Effector memory CD4-positive, alpha-beta T cell (primary cell): ENCODE measurements at regions not wholly inside any gene's neighbourhood (a gene's known extent, or its start where the extent isn't known, plus 50 kb on each side); places are given as distances from the start of the nearest gene placed in this dataset.

Experiments used
- DNase-seq, 3 donors: peaks; one replicate each; pipeline ENCODE4 v3.0.0-alpha.2; 2020
- H3K27ac ChIP-seq: 2 replicates; pipeline ENCODE4 v1.7.0; 2013; ENCODE audit warnings: mild to moderate bottlenecking, low read length, moderate library complexity; ENCODE audit not compliant: insufficient read depth, poor library complexity, severe bottlenecking
- H3K27me3 ChIP-seq: replicated peaks from 2 replicates; pipeline ENCODE4 v1.7.0; 2013; ENCODE audit warnings: mild to moderate bottlenecking, low read length; ENCODE audit not compliant: insufficient read depth, control insufficient read depth, poor library complexity, severe bottlenecking
- H3K36me3 ChIP-seq: 2 replicates; pipeline ENCODE4 v1.7.0; 2013; ENCODE audit warnings: mild to moderate bottlenecking, low read length, moderate library complexity; ENCODE audit not compliant: control insufficient read depth, insufficient read depth
- H3K4me1 ChIP-seq: 2 replicates; pipeline ENCODE4 v1.7.0; 2013; ENCODE audit warnings: low read length, mild to moderate bottlenecking; ENCODE audit not compliant: control insufficient read depth, insufficient read depth, poor library complexity, severe bottlenecking
- H3K4me3 ChIP-seq: 2 replicates; pipeline ENCODE4 v1.7.0; 2013; ENCODE audit warnings: low read length, low read depth, mild to moderate bottlenecking; ENCODE audit not compliant: insufficient read depth, poor library complexity, severe bottlenecking
- H3K9me3 ChIP-seq: 2 replicates; pipeline ENCODE4 v1.7.0; 2013; ENCODE audit warnings: mild to moderate bottlenecking, low read length, moderate library complexity; ENCODE audit not compliant: control insufficient read depth

- Histone ChIP-seq H3K27me3 (no peaks in the 10 kb centered on the region), H3K36me3 (no peaks in the 10 kb centered on the region), H3K27ac (no peak overlapping the region), H3K4me1 (no peaks in the 10 kb centered on the region), H3K4me3 (no peak overlapping the region), H3K9me3 (no peaks in the 10 kb centered on the region)
- DNase-seq = no peak
Observed at GRCh38 chr21:17738176-17738953, 80.8 kb downstream of the C21orf91 start.

GRCh38 chr21:17736072-17736471, 83.1 kb downstream of the C21orf91 start:
- Histone ChIP-seq H3K9me3 (no peaks in the 10 kb centered on the region), H3K27me3 (no peaks in the 10 kb centered on the region), H3K27ac (no peak overlapping the region), H3K4me3 (no peak overlapping the region), H3K36me3 (no peaks in the 10 kb centered on the region), H3K4me1 (no peaks in the 10 kb centered on the region)
- no peak for DNase-seq

- Histone ChIP-seq H3K27ac (no peak overlapping the region), H3K27me3 (no peaks in the 10 kb centered on the region), H3K36me3 (no peaks in the 10 kb centered on the region), H3K4me3 (no peak overlapping the region), H3K4me1 (no peaks in the 10 kb centered on the region), H3K9me3 (no peaks in the 10 kb centered on the region)
- no peak for DNase-seq
Observed at GRCh38 chr21:17733209-17733608, 85.9 kb downstream of the C21orf91 start.

GRCh38 chr21:17732306-17732705, 86.8 kb downstream of the C21orf91 start:
- Histone ChIP-seq H3K4me3 (no peak overlapping the region), H3K36me3 (no peaks in the 10 kb centered on the region), H3K27ac (no peak overlapping the region), H3K27me3 (no peaks in the 10 kb centered on the region), H3K4me1 (no peaks in the 10 kb centered on the region), H3K9me3 (no peaks in the 10 kb centered on the region)
- DNase-seq = no peak

GRCh38 chr21:17731554-17731953, 87.6 kb downstream of the C21orf91 start:
- Histone ChIP-seq H3K9me3 (no peaks in the 10 kb centered on the region), H3K36me3 (no peaks in the 10 kb centered on the region), H3K27me3 (no peaks in the 10 kb centered on the region), H3K4me3 (no peak overlapping the region), H3K4me1 (no peaks in the 10 kb centered on the region), H3K27ac (no peak overlapping the region)
- no peak for DNase-seq

- Histone ChIP-seq H3K27me3 (no peaks in the 10 kb centered on the region), H3K27ac (no peak overlapping the region)
Observed at GRCh38 chr21:17730782-17731181, 88.4 kb downstream of the C21orf91 start.

GRCh38 chr21:17729455-17729854, 89.7 kb downstream of the C21orf91 start:
- Histone ChIP-seq H3K4me1 (no peaks in the 10 kb centered on the region), H3K4me3 (no peak overlapping the region), H3K9me3 (no peaks in the 10 kb centered on the region), H3K36me3 (no peaks in the 10 kb centered on the region), H3K27ac (no peak overlapping the region), H3K27me3 (no peaks in the 10 kb centered on the region)
- no peak for DNase-seq

More at GRCh38 chr21:17730782-17731181, 88.4 kb downstream of the C21orf91 start:
- Histone ChIP-seq H3K4me1 (no peaks in the 10 kb centered on the region), H3K36me3 (no peaks in the 10 kb centered on the region), H3K4me3 (no peak overlapping the region), H3K9me3 (no peaks in the 10 kb centered on the region)
- no peak for DNase-seq

- Histone ChIP-seq H3K27me3 (no peaks in the 10 kb centered on the region), H3K4me1 (no peaks in the 10 kb centered on the region), H3K36me3 (no peaks in the 10 kb centered on the region), H3K4me3 (no peak overlapping the region), H3K9me3 (no peaks in the 10 kb centered on the region), H3K27ac (no peak overlapping the region)
- no peak for DNase-seq
Observed at GRCh38 chr21:17727361-17727760, 91.8 kb downstream of the C21orf91 start.

GRCh38 chr21:17726047-17726829, 92.9 kb downstream of the C21orf91 start:
- no peaks in the 10 kb centered on the region for H3K36me3 ChIP-seq
- no peaks in the 10 kb centered on the region for H3K27me3 ChIP-seq
- no peak overlapping the region for H3K27ac ChIP-seq
- H3K9me3 ChIP-seq = no peaks in the 10 kb centered on the region
- no peaks in the 10 kb centered on the region for H3K4me1 ChIP-seq
- H3K4me3 ChIP-seq = no peak overlapping the region
- no peak for DNase-seq

- Histone ChIP-seq H3K9me3 (no peaks in the 10 kb centered on the region), H3K36me3 (no peaks in the 10 kb centered on the region), H3K4me1 (no peaks in the 10 kb centered on the region), H3K4me3 (no peak overlapping the region), H3K27ac (no peak overlapping the region), H3K27me3 (no peaks in the 10 kb centered on the region)
- no peak for DNase-seq
Observed at GRCh38 chr21:17725339-17725738, 93.8 kb downstream of the C21orf91 start.
